A172 (cell line): ENCODE measurements at regions not wholly inside any gene's neighbourhood (a gene's known extent, or its start where the extent isn't known, plus 50 kb on each side); places are given as distances from the start of the nearest gene placed in this dataset.

ENCODE experiments used
- DNase-seq: peaks from one replicate; pipeline ENCODE4 v3.0.0-alpha.2; 2015; ENCODE audit warnings: low spot score

DNA sequence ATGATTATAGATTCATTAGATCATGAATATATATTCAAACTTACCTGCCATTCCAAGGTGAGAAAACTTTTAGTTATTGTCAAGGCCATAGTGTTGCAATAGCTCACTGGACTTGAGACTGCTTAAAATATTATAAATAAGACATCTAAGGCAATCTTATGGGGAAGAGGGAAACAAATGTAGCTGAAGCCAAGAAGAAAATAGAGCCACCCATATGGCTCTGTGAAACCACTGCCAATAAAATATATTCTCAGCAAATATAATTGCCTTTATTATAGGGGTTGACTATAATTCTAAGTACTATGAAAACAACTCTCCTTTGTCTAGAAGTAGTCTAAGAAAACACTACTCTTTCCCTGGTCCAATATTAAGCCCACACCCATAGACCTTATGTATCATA is 938.5 kb downstream of the FSTL5 start:
- DNase-seq = no peak

DNA sequence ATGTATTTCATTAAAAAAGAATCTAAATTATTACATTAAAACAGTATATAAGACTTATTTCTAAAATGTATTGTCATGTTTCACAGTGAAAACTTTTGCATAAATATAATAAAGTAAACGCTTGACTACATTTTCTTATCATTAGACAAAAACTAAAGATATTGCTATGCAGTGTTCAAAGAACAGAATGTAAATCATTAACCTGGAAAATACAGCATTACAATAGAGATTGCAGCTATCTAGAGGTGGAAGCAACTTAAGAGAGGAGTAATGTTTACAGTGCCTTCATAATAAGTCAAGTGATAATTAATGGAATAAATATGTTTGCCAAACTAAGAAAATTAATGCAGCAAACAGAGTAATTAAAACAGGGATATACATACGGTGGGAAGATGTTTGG is 940.9 kb downstream of the FSTL5 start:
- no peak for DNase-seq

DNA sequence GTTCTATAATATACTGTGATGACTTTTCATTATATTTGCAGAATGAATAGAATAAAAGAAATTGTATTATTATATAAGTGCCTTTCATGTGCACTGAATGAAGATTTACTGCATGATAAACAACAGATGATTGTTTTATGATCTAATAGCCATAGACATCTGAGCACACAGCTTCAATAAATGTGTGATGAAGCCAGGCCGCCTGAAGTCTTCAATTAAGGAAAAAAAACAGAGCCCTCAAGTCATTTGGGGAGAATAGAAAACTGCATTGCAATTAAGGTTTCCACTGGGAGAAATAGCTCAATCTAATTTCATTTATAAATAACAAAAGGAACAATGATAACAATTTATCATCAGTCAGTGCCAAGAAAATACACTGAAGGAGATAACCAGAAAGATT is 955.2 kb downstream of the FSTL5 start:
- DNase-seq = no peak

DNA sequence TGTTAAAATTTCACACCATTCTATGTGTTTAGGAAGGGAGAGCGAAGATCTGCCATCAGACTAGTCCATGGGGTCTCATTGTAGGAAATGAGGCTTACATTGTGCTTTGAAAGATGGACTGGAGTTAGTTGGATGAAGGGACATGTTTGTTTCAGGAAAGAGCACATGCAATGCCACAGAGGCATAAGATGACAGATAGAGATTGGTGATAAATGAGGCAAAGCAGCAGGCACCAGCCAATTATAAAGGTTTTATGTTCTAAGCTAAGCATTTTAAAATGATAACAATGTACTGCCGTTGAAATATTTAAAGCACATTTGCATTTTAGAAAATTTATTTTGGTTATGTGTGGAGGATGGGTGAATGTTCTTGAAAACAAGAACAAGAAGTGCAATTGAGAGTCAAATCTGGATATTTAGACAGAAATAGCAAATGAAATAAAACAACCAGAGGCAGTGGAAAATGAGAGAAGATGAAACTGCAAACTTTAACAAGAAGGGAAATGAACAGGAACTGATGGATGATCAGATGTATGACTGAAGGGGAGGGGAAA is 957.2 kb downstream of the FSTL5 start:
- no peak for DNase-seq

DNA sequence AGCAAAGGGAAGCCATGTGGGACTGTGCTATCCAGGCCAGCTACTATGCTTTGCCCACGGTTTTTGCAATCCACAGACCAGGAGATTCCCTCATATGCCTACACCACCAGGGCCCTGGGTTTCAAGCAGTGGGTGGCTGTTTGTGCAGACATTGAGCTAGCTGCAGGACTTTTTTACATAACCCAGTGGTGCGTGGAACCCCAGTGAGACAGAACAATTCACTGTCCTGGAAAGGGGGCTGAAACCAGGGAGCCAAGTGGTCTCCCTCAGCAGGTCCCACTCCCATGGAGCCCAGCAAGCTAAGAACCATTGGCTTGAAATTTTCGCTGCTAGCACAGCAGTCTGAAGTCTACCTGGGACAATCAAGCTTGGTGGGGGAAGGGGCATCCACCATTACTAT is 959.9 kb downstream of the FSTL5 start:
- no peak for DNase-seq

DNA sequence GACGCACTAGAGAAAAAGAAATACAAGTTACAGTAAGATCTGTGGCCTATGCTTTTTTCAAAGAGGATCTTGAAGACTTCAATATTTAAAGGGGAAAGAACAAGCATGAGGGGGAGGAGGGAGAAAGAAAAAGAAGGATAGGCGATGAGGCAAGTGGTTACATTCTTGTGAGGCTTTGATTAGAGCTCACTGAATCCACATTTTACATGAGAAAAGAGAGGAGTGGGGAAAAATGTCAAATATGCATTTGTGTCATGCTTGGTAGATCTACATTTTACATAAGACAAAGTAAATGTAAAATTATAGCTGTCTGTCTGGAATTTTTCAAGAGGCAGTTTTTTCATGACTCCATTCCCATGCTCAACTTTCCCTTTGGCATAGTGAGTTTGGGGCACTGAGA is 965.9 kb downstream of the FSTL5 start:
- DNase-seq = no peak

DNA sequence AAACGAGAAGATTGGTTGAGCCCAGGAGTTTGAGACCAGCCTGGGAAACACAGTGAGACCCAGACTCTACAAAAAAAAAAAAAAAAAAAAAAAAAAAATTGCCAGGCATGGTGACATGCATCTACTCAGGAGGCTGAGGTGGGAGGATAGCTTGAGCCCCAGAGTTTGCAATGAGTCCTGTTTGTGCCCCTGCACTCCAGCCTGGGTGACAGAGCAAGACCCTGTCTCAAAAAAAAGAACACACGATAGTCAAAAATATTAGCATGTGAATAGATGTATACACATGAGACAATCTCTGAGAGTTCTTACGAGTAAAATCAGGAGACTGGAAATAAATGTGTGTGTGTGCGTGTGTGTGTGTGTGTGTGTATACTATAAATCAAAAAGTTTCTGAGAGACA is 966.3 kb downstream of the FSTL5 start:
- DNase-seq = no peak

DNA sequence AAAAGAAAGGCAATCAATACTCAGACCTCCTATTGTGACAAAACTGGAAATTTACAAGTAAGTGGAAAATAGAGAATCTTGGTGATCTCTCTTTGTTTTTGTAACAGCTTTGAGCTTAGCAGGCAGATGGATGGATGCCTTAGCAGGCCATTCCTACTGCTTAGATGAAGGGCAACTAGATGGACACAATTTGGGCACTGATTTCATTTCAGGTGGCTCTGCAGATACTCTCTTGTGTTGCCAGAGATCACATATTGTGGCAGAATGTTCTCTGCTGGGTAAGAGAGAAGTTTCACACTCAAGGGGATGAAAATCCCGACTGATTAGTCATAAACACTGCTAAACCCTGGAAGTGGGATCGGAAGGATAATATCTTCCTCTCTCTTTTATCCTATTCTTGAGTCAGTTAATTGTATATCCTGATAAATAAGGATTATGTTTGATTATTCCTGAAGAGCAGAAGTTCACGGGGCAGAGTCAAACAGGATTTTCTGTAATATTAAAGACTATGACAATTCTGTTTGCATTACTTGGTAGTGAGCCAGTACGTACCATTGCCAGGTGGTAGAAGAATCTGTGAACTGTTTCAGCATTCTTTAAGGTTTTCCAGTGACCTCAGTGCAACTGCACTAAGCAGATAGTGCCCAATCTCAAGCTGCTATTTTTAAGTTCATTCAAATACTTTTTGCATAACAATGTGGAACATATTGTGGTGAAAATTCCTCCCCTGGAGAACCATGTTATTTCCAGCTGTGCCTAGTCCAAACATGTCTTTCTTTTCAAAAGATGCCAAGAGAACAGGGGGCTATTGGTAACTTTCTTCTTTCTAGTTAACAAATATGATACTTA is 974.3 kb downstream of the FSTL5 start:
- DNase-seq = peak; percentile 11

DNA sequence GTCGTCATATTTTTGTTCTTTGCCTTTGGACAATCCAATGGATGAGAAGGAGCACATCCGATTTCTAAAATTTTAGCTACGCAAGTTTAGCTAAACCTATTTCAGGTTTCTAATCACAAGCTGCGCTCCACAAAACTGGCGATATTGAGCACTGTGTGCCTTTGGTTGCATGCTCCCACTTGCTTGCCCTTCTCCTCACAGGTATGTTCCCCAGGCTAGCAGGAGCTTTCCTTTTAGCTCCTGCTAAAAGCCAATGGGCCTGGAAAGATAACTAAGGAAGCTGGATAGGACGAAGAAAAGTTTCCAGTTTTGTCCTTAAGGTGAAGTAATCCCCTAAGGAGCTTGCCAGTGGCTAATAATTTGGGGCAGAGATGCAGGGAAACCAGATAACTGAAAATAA is 975.2 kb downstream of the FSTL5 start:
- no peak for DNase-seq

DNA sequence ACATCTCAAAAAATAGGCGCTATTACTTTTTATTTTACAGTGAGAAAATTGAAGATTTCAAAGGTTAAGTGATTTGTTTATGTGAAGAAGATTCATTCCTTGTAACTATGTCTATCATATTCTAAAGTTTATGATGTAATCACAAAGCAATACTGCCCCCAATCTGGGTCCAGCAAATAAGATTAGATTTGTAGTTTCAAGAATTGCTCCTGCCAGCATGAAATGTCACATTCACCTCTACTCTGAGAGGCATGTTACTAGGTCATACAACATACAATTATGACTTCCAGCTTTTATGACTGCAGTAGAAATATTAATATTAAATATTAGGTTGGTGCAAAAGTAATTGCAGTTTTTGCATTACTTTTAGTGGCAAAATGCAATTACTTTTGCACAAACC is 976.2 kb downstream of the FSTL5 start:
- DNase-seq = no peak

DNA sequence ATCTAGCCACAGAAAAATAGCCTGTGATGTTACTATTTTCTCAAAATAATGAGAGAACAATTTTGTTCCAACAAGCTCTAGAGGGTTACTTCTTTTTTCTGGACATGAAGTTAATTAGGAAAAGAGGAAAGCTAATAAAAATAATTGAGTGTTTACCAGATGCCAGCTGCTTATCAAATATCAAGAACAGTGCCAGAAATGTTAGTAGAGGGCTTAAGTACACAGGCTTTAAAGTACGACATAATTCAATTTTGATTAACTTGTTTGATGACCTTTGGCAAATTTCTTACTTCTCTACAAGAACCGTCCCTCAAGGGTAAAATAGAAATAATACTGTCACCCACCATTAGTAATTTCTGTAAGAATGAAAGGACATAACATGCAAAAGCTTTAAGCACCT is 977.0 kb downstream of the FSTL5 start:
- no peak for DNase-seq

DNA sequence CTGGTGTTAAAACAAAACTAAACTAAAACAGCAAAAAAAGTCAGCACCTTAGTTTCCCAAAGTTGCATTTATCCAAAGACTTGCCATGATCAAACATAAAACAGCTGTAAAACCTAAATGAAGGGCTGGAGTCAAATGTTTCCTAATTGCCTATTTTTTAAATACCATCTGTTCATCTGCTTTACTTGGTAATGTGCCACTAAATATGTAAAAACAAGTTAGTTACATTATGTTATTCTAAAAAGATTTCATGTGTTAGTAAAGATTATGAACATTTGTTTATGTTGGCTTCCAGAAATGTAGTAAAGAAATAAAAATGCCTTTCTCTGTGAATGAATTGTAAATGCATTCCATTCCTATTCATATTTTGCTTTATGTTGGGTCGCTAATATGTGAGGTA is 977.8 kb downstream of the FSTL5 start:
- DNase-seq = no peak

DNA sequence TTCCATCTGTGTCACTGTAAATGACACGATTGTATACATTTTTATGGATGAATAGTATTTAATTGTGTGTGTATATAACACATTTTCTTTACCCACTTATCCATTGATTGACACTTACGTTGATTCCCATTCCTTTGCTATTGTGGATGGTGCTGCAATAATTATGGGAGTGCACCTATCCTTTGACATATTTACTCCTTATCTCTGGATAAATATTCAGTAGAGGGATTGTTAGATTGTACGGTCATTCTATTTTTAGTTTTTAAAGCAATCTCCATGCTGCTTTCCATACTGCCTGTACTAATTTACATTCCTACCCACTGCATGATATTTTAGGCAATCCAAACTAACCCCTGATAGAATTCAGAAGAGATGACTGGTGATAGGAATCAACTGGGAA is 980.1 kb downstream of the FSTL5 start:
- no peak for DNase-seq

DNA sequence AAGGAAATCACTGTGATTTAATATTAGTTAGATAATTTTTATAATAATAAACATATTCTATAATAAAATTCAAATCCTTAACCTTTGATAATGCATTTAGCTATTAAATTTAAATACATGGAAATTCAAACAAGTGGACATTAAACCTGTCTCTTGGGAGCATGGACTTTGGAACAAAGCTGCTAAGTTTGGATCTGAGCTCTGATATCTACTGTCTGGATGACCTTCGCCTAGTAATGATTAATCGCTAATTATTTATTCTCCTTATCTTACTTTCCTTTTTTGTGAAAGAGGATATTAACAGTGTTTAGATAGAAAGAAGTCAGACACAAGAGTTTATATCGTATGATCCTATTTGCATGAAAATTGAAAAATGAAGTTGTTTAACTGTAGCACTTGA is 980.9 kb downstream of the FSTL5 start:
- no peak for DNase-seq

DNA sequence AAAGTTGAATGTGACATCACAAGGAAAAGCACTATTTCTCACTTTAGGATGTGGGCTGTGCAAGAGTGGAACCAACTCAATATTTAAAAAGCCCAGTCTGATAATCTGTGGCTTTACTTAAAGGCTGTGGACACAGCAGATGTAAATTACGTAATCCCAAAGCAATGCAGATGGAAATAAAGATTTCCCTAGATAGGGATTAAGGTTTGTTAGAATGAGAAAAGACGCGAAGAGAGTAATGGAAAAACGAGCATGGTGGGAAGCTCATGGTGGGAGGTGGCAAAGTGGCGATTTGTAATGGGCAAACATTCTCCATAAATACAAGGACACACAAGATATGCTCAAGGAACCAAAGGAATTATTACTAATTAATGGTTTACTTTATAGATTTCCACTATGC is 985.5 kb downstream of the FSTL5 start:
- DNase-seq = no peak

DNA sequence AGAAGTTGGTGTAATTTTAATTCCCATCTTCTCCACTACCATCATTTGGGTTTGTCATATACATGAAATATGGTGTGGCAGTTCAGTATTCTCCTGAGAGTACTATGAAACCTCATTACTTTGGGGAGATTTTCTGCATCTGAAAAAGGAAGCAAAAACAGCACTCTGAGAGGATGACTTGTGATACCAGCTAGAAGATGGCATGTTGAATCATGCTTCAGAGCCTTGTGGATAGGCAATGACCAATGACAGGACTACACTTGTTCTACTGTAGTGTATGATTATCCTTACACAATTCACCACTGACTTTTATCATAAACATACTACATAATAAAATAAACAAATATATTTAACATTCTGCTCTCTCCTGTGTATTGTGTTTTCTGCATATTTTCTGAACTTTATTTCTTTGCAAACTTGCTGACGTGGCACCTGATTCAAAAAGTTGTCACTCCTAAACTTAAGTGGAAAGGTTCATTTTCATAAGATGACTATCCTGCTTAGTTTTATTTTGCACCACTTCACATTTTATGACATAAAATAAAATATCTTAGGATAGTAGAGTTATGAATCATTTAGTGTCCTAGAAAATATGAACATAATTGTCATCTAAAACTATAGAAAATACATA is 991.3 kb downstream of the FSTL5 start:
- DNase-seq = no peak

DNA sequence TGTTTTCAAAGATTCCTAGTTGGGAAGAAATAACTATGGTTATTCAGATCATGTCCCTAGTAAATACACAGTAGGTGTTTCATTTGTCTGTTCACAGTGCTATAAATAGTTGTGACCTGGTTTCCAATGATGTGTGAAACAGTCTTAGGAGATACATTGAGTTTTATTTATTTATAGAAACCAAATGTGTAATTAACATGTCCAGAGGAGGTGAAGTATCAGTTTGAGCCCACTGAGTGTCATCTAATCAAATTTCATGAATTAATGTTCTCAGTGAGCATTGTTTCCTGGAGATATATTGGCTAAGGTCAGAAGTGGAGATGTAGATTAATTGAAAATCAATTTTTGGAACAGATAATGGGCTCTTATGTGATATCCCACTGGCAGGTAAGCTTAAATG is 996.3 kb downstream of the FSTL5 start:
- DNase-seq = no peak

DNA sequence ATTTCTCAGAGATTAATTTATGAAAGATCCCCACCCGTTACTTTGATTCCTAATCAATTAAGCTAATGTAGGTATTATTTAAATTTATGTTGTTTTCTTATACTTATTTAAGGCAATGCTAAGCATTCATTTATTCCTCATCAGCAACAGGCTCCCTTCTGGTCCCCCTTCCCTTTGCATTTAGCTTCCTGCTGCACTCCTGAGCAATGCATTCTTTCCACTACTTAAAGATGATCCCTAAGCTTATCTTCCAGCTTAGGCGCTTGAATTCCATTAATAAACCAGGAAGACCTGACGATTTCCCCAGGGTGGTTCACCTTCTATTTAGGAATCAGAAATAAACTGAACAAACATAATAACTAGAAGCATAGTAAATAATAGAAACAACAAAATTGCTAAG is 1003.1 kb downstream of the FSTL5 start:
- no peak for DNase-seq

DNA sequence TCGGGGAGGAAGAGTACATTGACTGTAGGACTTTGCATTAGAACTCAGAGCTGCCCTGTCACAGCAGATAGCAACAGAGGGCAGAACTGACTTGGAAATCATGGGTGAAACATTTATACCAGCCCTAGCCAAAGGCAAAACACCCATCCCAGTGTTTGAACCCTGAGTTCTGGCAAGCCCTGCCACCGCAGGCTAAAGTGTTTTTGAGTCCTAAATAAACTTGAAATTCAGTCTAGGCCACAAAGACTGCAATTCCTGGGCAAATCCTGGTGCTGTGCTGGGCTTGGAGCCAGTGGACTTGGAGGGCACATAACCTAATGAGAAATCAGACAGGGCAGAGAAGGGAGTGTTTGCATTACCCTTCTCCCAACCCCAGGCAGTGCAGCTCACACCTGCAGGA is 1015.7 kb downstream of the FSTL5 start:
- no peak for DNase-seq

DNA sequence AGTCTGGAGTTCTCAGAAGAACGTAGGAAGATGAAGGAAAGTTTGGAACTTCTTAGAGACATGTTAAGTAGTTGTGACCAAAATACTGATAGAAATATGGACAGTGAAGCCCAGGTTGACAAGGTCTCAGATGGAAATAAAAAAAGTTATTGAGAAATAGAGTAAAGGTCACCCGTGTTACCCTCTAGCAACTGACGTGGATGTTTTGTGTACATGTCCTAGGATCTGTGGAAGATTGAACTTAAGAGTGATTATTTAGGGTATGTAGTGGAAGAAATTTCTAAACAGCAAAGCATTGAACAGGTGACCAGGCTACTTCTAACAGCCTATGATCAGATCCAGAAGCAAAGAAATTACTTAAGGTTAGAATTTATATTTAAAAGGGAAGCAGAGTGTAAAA is 1020.4 kb downstream of the FSTL5 start:
- DNase-seq = no peak

DNA sequence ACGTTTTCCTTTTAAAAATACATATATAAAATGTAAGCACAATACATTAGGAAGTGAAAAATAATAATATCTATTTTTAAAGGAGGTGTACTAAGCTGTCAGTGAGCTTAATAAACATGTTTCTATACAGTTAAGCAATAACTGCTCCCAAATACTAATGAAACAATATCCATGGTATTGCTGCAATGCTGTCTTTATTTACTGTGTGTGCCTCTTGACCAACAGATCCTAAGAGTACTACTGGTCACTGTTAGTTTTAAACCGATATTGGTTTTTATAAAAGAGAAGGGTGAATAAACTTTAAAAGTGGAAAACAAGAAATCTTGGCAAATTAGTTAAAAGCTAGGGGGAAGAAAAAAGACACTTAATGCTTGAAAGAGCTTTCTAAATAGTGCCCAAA is 1029.0 kb downstream of the FSTL5 start:
- no peak for DNase-seq

DNA sequence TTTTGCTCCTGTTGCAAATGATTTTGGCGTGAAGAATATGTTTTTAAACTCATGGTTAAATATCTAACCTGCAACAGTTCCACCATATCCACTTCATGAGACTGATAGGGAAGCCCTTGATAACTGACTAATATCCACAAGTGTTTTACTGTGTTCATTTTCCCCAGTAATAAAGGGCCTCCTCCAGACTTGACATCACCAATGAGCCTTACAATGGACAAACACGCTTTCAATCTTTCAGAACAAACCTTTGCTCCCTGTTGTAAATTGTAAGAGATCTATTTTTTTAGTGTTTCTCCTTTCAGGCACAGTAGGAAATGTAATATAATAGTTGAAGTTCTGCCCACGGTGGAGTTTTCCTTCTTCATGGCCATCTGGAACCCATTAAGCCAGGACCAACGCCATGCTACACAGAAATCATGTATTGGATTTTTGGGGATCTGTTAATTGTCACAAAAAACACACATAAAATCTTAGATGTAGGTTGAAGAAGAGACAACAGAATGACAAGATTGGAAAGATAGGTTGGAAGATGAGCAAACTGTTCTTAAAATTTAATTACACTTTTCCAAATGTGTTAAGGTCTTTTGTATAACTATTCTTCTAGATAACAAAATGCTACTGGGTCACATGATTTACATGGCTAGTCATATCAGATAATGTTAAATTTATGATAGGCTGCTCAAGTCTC is 1030.1 kb downstream of the FSTL5 start:
- no peak for DNase-seq
